HG02763 (cell line): ENCODE measurements at regions not wholly inside any gene's neighbourhood (a gene's known extent, or its start where the extent isn't known, plus 50 kb on each side); places are given as distances from the start of the nearest gene placed in this dataset.
"Not testable (repeated sequence)": the region's sequence is repeated elsewhere in the genome, so short reads cannot be mapped to it uniquely, and the experiment has no call there.

ENCODE experiments used
- ATAC-seq: cut with Tn5 transposase; IDR thresholded peaks from one replicate; pipeline ENCODE4 v1.9.1; 2021; ENCODE audit warnings: mild to moderate bottlenecking, moderate library complexity; ENCODE audit not compliant: unreplicated experiment

DNA sequence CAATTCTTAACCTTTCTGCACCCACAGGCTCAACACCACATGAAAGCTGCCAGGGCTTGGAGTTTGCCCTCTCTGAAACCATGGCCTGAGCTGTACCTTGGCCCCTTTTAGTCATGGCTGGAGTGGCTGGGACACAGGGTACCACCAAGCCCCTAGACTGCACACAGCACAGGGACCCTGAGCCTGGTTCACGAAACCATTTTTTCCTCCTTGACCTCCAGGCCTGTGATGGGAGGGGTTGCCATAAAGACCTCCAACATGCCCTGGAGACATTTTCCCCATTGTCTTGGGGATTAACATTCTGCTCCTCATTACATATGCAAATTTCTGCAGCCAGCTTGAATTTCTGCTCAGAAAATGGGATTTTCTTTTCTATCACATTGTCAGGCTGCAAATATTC is 113.4 kb downstream of the XPNPEP1 start:
- ATAC-seq: not testable (repeated sequence)

- not testable (repeated sequence) for ATAC-seq
Observed at GRCh38 chr10:109801191-109801590, 122.1 kb downstream of the XPNPEP1 start.

DNA sequence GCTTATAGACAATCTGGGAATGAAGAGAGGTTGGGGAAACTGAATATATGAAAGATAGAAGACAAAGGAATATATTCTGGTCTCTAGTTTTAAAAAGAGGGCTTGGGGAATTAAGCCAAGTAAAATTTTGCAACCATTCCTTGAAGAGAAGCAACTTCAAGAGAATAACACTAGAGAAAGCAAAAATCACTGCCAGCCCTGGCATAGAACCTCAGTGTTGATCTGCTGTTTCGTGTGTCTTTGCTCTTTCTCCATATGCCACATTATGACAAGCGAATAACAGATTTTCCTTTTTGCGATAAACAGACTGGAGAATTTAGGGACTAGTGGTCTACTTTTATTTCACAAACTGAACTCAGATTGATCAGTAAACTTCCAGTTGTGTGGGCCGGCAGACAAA is 132.7 kb downstream of the XPNPEP1 start:
- ATAC-seq: no peak

DNA sequence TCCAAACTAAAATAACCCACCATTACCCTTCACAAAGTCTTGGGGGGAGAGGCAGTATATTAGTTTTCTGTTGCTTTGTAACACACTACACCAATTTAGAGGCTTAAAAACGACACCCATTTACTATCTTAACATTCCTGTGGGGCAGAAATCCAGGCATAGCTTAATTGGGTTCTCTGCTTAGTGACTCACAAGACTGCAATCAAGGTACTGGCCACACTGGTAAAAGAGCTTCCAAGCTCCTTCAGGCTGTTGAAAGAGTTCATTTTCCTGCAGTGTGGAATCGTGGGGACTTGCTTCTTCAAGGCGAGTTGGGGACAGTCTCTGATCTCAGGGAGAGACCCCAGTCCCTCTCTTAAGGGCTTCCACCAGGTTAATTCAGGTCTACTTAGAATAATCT is 139.1 kb downstream of the XPNPEP1 start:
- ATAC-seq: no peak

GRCh38 chr10:109783286-109783685 is 140.0 kb downstream of the XPNPEP1 start:
- ATAC-seq: no peak

GRCh38 chr10:109780997-109781396 is 142.3 kb downstream of the XPNPEP1 start:
- ATAC-seq: no peak

- ATAC-seq: no peak
Observed at GRCh38 chr10:109778993-109779392, 144.3 kb downstream of the XPNPEP1 start.

GRCh38 chr10:109774121-109774440 is 149.2 kb downstream of the XPNPEP1 start:
- no peak for ATAC-seq

GRCh38 chr10:109773288-109774120 is 149.8 kb downstream of the XPNPEP1 start:
- no peak for ATAC-seq

- no peak for ATAC-seq
Observed at GRCh38 chr10:109770663-109771062, 152.6 kb downstream of the XPNPEP1 start.

GRCh38 chr10:109769966-109770365 is 153.3 kb downstream of the XPNPEP1 start:
- ATAC-seq: no peak

DNA sequence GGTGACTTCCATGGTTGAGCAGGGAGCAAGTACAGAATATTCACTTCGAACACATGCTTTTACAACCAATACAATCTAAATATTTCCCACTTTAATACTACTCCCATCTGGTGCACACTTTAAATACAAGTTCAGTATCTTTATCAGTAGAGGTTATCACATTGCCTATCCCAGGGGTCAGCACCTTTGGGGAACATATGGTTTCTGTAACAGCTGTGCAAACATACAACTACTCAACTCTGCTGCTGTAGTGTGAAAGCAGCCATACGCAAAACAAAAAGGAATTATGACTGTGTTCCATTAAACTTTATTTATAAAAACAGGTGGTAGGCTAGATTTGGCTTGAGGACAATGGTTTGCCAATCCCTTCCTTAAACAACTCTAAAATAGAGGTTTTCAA is 157.5 kb downstream of the XPNPEP1 start:
- ATAC-seq: no peak

DNA sequence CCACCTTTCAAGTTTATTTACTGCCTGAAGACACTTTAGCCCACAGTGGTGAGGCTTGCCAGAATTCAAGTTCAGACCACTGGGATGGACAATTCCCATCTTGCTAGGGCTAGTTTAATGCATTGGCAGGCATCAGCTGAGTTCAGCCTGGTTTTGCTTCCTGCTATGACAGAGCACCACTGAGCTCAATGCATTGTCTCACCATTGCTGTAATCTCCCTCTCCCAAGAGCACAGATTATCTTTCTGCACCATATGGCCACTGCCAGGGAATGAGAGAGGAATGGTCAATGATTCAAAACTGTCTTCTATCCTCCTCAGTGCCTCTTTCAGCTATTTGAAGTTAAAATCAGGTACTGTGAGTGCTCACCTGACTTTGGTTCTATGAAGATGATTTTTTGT is 160.8 kb downstream of the XPNPEP1 start:
- no peak for ATAC-seq

DNA sequence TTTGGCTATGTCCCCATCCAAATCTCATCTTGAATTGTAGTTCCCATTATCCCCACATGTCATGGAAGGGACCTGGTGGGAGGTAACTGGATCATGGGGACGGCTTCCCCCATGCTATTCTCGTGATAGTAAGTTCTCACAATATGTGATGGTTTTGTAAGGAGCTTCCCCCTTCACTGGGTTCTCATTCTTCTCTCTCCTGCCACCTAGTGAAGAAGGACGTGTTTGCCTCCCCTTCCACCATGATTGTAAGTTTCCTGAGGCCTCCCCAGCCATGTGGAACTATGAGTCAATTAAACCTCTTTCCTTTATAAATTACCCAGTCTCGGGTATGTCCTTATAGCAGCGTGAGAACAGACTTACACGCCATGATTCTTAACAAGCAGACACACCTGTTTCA is 165.6 kb downstream of the XPNPEP1 start:
- ATAC-seq: not testable (repeated sequence)

GRCh38 chr10:109746861-109747260 is 176.4 kb downstream of the XPNPEP1 start:
- ATAC-seq: no peak

- no peak for ATAC-seq
Observed at GRCh38 chr10:109744020-109744419, 179.3 kb downstream of the XPNPEP1 start.

GRCh38 chr10:109743574-109743973 is 179.7 kb downstream of the XPNPEP1 start:
- ATAC-seq: no peak

DNA sequence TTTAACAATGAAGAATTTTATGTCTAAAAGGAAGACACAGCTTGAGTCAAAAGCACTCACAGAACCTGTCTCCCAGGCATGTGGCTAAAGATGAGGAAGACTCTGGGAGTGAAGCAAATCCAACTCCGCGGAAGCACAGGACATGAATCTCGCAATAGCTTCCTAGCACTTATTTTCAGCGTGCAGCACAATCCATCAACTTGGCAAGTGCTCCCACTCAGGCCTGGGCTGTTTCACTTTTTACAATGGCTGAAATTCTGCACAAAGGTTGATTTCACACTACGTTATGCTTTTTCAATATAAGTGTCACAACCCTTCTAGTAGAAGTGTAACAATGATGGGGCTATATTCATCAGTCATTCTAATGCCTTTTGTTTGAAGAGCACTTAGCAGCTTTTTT is 180.2 kb downstream of the XPNPEP1 start:
- ATAC-seq: no peak

- ATAC-seq: no peak
Observed at GRCh38 chr10:109741712-109742111, 181.6 kb downstream of the XPNPEP1 start.

DNA sequence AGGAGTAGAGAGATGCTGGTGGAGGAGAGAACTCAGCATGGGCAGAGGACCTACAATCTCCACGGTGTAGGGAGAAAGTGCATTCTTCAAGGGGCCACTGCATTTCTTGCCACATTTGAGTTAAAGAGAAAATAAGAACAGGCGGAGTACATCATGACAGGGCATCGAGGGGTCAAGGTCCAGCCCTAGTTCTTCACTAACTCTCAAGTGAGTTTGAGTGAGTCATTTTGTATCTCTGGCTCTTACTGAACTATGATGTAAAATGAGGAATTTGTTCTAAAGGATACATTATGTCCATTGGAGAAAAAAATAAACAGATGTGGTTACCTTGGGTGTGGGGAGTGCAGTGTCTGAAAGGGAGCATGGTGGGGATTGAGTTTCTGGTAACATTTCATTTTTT is 182.9 kb downstream of the XPNPEP1 start:
- ATAC-seq: no peak

- ATAC-seq: no peak
Observed at GRCh38 chr10:109737626-109738025, 185.7 kb downstream of the XPNPEP1 start.

DNA sequence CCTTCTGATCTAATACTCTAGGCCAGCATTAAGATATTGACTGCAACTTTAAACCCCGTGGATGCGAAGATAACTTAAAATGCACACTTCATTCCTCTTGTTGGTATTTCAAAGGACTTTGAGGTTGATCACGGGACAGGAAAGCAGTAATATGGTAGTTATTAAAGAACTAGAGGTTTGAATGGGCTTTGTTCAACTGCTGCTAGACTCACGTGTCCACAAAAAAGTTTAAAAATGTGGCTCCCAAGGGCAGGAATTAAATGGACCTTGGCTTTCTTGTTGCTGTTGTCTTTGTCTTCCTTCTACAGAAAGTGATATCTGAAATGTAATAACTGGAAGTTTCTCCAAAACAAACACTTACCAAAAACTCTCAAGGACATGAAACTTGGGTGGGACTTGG is 186.3 kb downstream of the XPNPEP1 start:
- ATAC-seq: no peak

DNA sequence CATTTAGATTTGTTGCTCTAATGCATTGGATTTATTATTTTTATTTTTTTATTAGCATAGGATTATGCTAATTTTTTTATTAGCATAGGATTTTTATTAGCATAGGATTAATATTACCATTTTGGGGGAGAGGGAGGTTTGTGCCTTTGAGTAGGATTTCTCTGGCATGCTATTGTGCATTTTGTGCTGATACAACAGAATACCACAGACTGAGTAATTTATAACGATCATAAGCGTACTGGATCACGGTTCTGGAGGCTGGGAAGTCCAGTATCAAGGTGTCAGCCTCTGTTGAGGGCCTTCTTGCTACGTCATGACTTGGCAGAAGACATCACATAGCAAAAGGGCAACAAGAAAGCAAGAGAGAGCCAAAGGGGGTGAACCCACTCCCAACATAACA is 187.5 kb downstream of the XPNPEP1 start:
- ATAC-seq: no peak
